ENCODE measurements at regions not wholly inside any gene's neighbourhood (a gene's known extent, or its start where the extent isn't known, plus 50 kb on each side); places are given as distances from the start of the nearest gene placed in this dataset.
"Not testable (repeated sequence)": the region's sequence is repeated elsewhere in the genome, so short reads cannot be mapped to it uniquely, and the experiment has no call there.

GRCh38 chr6:68007717-68008116, 627.4 kb upstream of the ADGRB3 start:
- DNase-seq, result no peak

- no peak for DNase-seq
Observed at GRCh38 chr6:67986694-67987232, 648.3 kb upstream of the ADGRB3 start.

- DNase-seq, result no peak
Observed at GRCh38 chr6:67976486-67976885, 658.6 kb upstream of the ADGRB3 start.

GRCh38 chr6:67974931-67975330, 660.2 kb upstream of the ADGRB3 start:
- DNase-seq, result no peak

- DNase-seq, result no peak
Observed at GRCh38 chr6:67971812-67972211, 663.3 kb upstream of the ADGRB3 start.

- DNase-seq, result no peak
Observed at GRCh38 chr6:67966830-67967229, 668.3 kb upstream of the ADGRB3 start.

- no peak for DNase-seq
Observed at GRCh38 chr6:67956352-67956751, 678.7 kb upstream of the ADGRB3 start.

- no peak for DNase-seq
Observed at GRCh38 chr6:67952948-67953347, 682.1 kb upstream of the ADGRB3 start.

GRCh38 chr6:67952121-67952520, 683.0 kb upstream of the ADGRB3 start:
- no peak for DNase-seq

- DNase-seq, result not testable (repeated sequence)
Observed at GRCh38 chr6:67947762-67948161, 687.3 kb upstream of the ADGRB3 start.

GRCh38 chr6:67935976-67936477, 699.1 kb upstream of the ADGRB3 start:
- no peak for DNase-seq

- no peak for DNase-seq
Observed at GRCh38 chr6:67933278-67933677, 701.8 kb upstream of the ADGRB3 start.

- not testable (repeated sequence) for DNase-seq
Observed at GRCh38 chr6:67922588-67922987, 712.5 kb upstream of the ADGRB3 start.

GRCh38 chr6:67920040-67920439, 715.0 kb upstream of the ADGRB3 start:
- not testable (repeated sequence) for DNase-seq

GRCh38 chr6:67916399-67916798, 718.7 kb upstream of the ADGRB3 start:
- no peak for DNase-seq

GRCh38 chr6:67914419-67914818, 720.7 kb upstream of the ADGRB3 start:
- DNase-seq, result no peak

GRCh38 chr6:67909354-67909753, 725.7 kb upstream of the ADGRB3 start:
- no peak for DNase-seq

GRCh38 chr6:67908379-67908778, 726.7 kb upstream of the ADGRB3 start:
- DNase-seq, result no peak

GRCh38 chr6:67904735-67905134, 730.3 kb upstream of the ADGRB3 start:
- not testable (repeated sequence) for DNase-seq

- DNase-seq, result no peak
Observed at GRCh38 chr6:67898875-67899274, 736.2 kb upstream of the ADGRB3 start.

- DNase-seq, result no peak
Observed at GRCh38 chr6:67897998-67898607, 737.0 kb upstream of the ADGRB3 start.

GRCh38 chr6:67896476-67896875, 738.6 kb upstream of the ADGRB3 start:
- no peak for DNase-seq

GRCh38 chr6:67889682-67889995, 745.4 kb upstream of the ADGRB3 start:
- no peak for DNase-seq

- no peak for DNase-seq
Observed at GRCh38 chr6:67888886-67889681, 746.0 kb upstream of the ADGRB3 start.
